Progenitor cell of endocrine pancreas (in vitro differentiated cells): ENCODE measurements at regions not wholly inside any gene's neighbourhood (a gene's known extent, or its start where the extent isn't known, plus 50 kb on each side); places are given as distances from the start of the nearest gene placed in this dataset.

Source experiments
- DNase-seq: peaks from one replicate; pipeline ENCODE4 v3.0.0; 2021; ENCODE audit warnings: low spot score; ENCODE audit not compliant: unreplicated experiment
- H3K27ac Mint-ChIP-seq: 2 replicates; pipeline ENCODE4 v1.8.0; 2021; ENCODE audit warnings: mild to moderate bottlenecking, moderate library complexity, mixed read lengths
- H3K27me3 Mint-ChIP-seq: 2 replicates; pipeline ENCODE4 v1.8.0; 2021; ENCODE audit warnings: mixed read lengths
- H3K36me3 Mint-ChIP-seq: 2 replicates; pipeline ENCODE4 v1.8.0; 2022; ENCODE audit warnings: mixed read lengths; ENCODE audit not compliant: insufficient read depth
- H3K4me1 Mint-ChIP-seq: 2 replicates; pipeline ENCODE4 v1.8.0; 2021; ENCODE audit warnings: low read depth, mixed read lengths
- H3K4me3 Mint-ChIP-seq: 2 replicates; pipeline ENCODE4 v1.8.0; 2021; ENCODE audit warnings: low read depth, mild to moderate bottlenecking, moderate library complexity, mixed read lengths
- H3K9me3 Mint-ChIP-seq: 2 replicates; pipeline ENCODE4 v1.8.0; 2021; ENCODE audit warnings: low read depth, mixed read lengths
- TF ChIP-seq, protein P1 (sequence below): fragments of 200-600 bp; sonication (generic); IDR thresholded peaks from one replicate; pipeline ENCODE4 v1.5.0; 2021; ENCODE audit warnings: antibody characterized with exemption, mild to moderate bottlenecking; ENCODE audit not compliant: unreplicated experiment

- peaks cover 8% of the 10 kb centered on the region for H3K4me1 Mint-ChIP-seq
- no peaks in the 10 kb centered on the region for H3K9me3 Mint-ChIP-seq
- no peak for DNase-seq
- H3K27ac Mint-ChIP-seq, result no peak overlapping the region
- TF ChIP-seq, protein P1, sequence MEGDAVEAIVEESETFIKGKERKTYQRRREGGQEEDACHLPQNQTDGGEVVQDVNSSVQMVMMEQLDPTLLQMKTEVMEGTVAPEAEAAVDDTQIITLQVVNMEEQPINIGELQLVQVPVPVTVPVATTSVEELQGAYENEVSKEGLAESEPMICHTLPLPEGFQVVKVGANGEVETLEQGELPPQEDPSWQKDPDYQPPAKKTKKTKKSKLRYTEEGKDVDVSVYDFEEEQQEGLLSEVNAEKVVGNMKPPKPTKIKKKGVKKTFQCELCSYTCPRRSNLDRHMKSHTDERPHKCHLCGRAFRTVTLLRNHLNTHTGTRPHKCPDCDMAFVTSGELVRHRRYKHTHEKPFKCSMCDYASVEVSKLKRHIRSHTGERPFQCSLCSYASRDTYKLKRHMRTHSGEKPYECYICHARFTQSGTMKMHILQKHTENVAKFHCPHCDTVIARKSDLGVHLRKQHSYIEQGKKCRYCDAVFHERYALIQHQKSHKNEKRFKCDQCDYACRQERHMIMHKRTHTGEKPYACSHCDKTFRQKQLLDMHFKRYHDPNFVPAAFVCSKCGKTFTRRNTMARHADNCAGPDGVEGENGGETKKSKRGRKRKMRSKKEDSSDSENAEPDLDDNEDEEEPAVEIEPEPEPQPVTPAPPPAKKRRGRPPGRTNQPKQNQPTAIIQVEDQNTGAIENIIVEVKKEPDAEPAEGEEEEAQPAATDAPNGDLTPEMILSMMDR, result no peak
- peaks cover 6% of the 10 kb centered on the region for H3K36me3 Mint-ChIP-seq
- H3K4me3 Mint-ChIP-seq, result no peak overlapping the region
- H3K27me3 Mint-ChIP-seq, result no peaks in the 10 kb centered on the region
Measured at GRCh38 chr5:148012801-148013200, 51.0 kb upstream of the SPINK5 start.

GRCh38 chr5:148011398-148012137 lies 52.2 kb upstream of the SPINK5 start:
- Mint-ChIP-seq H3K4me1 (peaks cover 8% of the 10 kb centered on the region), H3K36me3 (peaks cover 8% of the 10 kb centered on the region), H3K4me3 (no peak overlapping the region), H3K9me3 (peaks cover 2% of the 10 kb centered on the region), H3K27ac (no peak overlapping the region), H3K27me3 (no peaks in the 10 kb centered on the region)
- TF ChIP-seq, protein P1, result no peak
- no peak for DNase-seq

- no peak overlapping the region for H3K27ac Mint-ChIP-seq
- no peaks in the 10 kb centered on the region for H3K4me1 Mint-ChIP-seq
- H3K27me3 Mint-ChIP-seq, result no peaks in the 10 kb centered on the region
- peaks cover 31% of the 10 kb centered on the region for H3K36me3 Mint-ChIP-seq
- H3K4me3 Mint-ChIP-seq, result no peak overlapping the region
- TF ChIP-seq, protein P1, result peak; percentile 12
- peaks cover 17% of the 10 kb centered on the region for H3K9me3 Mint-ChIP-seq
- no peak for DNase-seq
Measured at GRCh38 chr5:148005788-148006520, 57.8 kb upstream of the SPINK5 start.

GRCh38 chr5:148003226-148003625 lies 60.6 kb upstream of the SPINK5 start:
- H3K27ac Mint-ChIP-seq, result no peak overlapping the region
- no peak overlapping the region for H3K4me3 Mint-ChIP-seq
- TF ChIP-seq, protein P1, result no peak
- peaks cover 44% of the 10 kb centered on the region for H3K36me3 Mint-ChIP-seq
- no peaks in the 10 kb centered on the region for H3K4me1 Mint-ChIP-seq
- peaks cover 31% of the 10 kb centered on the region for H3K9me3 Mint-ChIP-seq
- no peaks in the 10 kb centered on the region for H3K27me3 Mint-ChIP-seq
- no peak for DNase-seq

- Mint-ChIP-seq H3K4me1 (no peaks in the 10 kb centered on the region), H3K9me3 (peaks cover 31% of the 10 kb centered on the region), H3K36me3 (peaks cover 44% of the 10 kb centered on the region), H3K27ac (no peak overlapping the region), H3K4me3 (no peak overlapping the region), H3K27me3 (no peaks in the 10 kb centered on the region)
- no peak for DNase-seq
- TF ChIP-seq, protein P1, result no peak
Measured at GRCh38 chr5:148002451-148002850, 61.3 kb upstream of the SPINK5 start.
